GM12872 (cell line): ENCODE measurements at regions not wholly inside any gene's neighbourhood (a gene's known extent, or its start where the extent isn't known, plus 50 kb on each side); places are given as distances from the start of the nearest gene placed in this dataset.
A peak's percentile ranks its signal among the peaks of the same experiment; 100 is the strongest.

ENCODE experiments used
- CTCF ChIP-seq: IDR thresholded peaks from 3 replicates; pipeline ENCODE4 v1.5.1; 2011; ENCODE audit warnings: low read depth, mild to moderate bottlenecking, low read length, moderate library complexity; ENCODE audit not compliant: insufficient read depth

GRCh38 chr14:49505041-49505766 lies 81.0 kb downstream of the RPS29 start:
- TF ChIP-seq CTCF = no peak

- TF ChIP-seq CTCF = peak; percentile 82
Measured at GRCh38 chr14:49497725-49498348, 88.3 kb downstream of the RPS29 start.

- no peak for TF ChIP-seq CTCF
Measured at GRCh38 chr14:49497267-49497666, 88.9 kb downstream of the RPS29 start.

GRCh38 chr14:49494836-49495235 lies 91.3 kb downstream of the RPS29 start:
- no peak for TF ChIP-seq CTCF

- TF ChIP-seq CTCF = no peak
Measured at GRCh38 chr14:49493557-49493956, 92.6 kb downstream of the RPS29 start.

GRCh38 chr14:49492151-49492550 lies 94.0 kb downstream of the RPS29 start:
- no peak for TF ChIP-seq CTCF

GRCh38 chr14:49489341-49489740 lies 96.8 kb downstream of the RPS29 start:
- TF ChIP-seq CTCF = no peak
